GM10266 (cell line): ENCODE measurements at regions not wholly inside any gene's neighbourhood (a gene's known extent, or its start where the extent isn't known, plus 50 kb on each side); places are given as distances from the start of the nearest gene placed in this dataset.

Experiments
- DNase-seq: peaks from one replicate; pipeline ENCODE4 v3.0.0; 2012; ENCODE audit errors: extremely low spot score
- TF ChIP-seq, protein P1 (sequence below): IDR thresholded peaks from 2 replicates; pipeline ENCODE4 v1.5.1; 2012; ENCODE audit warnings: mild to moderate bottlenecking, low read depth; ENCODE audit not compliant: control insufficient read depth, insufficient read depth; ENCODE audit errors: missing control alignments

DNA sequence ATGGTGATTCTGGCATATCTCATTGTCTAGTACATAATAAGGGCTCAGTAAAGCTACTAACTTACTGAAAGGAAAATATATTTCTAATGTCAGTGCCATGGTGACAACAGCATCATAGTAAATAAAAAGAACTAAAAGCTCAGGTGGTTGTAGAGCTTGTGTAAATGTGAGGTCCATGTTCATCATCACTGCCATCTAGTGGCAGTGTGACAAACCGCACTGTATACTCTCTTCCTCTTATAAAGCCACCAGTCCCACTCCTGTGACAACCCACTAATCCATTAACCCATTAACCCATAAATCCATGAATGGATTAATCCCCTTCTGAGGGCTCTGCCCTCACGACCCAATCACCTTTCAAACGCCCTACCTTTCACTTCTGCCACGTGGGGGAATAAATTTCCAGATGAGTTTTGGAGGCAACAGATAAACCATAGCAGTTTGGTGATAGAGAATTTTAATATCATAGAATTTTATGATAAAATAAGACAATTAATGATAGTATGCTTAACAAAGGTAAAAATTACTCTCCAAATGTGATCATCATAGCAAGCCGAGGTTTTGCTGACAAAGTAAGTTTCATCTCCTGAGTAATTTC lies 160.4 kb upstream of the SGCG start:
- TF ChIP-seq, protein P1, sequence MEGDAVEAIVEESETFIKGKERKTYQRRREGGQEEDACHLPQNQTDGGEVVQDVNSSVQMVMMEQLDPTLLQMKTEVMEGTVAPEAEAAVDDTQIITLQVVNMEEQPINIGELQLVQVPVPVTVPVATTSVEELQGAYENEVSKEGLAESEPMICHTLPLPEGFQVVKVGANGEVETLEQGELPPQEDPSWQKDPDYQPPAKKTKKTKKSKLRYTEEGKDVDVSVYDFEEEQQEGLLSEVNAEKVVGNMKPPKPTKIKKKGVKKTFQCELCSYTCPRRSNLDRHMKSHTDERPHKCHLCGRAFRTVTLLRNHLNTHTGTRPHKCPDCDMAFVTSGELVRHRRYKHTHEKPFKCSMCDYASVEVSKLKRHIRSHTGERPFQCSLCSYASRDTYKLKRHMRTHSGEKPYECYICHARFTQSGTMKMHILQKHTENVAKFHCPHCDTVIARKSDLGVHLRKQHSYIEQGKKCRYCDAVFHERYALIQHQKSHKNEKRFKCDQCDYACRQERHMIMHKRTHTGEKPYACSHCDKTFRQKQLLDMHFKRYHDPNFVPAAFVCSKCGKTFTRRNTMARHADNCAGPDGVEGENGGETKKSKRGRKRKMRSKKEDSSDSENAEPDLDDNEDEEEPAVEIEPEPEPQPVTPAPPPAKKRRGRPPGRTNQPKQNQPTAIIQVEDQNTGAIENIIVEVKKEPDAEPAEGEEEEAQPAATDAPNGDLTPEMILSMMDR = peak; percentile 77
- peak; percentile 19 for DNase-seq

DNA sequence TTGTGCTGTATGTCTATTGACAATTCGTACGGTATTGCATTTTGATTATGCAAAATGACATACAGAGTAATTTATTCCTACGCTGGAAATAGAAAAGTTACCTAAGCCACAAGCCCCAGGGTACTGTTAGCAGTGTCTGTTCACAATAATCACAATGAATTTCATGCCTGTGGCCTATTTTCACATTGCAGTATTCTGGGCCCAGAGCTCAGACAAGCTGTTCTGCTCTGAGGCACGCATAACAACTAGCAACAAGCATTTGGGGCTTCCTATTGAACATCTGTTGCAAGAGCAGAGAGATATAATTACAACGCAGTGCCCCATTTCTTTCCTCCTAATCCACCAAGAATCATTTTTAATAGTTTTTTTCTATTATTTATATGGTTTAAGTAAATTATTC lies 158.9 kb upstream of the SGCG start:
- no peak for DNase-seq
- TF ChIP-seq, protein P1 = no peak

DNA sequence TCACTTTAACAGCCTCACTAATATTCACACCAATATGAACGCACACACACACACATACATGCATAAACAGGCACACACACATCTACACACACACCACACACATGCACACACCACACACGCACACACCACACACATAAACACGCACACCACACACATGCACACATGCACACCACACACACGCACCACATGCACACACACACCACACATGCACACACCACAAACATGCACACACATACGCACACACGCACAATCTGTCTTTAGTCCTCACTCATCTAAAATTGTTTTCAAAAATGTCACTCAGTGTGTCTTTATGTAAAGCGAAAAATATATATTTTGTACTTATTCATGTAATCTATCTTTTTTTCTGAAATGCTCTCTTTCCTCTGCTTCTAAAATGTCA lies 158.1 kb upstream of the SGCG start:
- TF ChIP-seq, protein P1 = no peak
- no peak for DNase-seq

GRCh38 chr13:23025864-23026608 lies 154.7 kb upstream of the SGCG start:
- TF ChIP-seq, protein P1 = no peak
- no peak for DNase-seq

- TF ChIP-seq, protein P1 = no peak
- DNase-seq = no peak
Measured at GRCh38 chr13:23039266-23039935, 141.4 kb upstream of the SGCG start.

DNA sequence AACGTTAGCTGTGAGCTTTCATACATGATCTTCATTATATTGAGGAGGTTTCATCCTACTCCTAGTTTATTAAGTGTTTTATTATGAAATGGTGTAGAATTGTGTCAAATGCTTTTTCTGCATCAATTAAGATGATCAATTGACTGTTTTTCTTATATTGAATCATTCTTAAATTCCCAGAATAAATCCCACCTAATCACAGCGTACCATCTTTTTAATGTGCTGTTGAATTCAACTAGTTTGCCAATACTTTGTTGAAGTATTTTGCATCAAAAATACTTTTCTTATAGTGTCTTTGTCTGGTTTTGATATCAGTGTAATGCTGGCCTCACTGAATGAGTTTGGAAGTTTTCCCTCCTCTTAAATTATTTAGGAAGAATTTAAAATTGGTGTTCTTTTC lies 138.6 kb upstream of the SGCG start:
- TF ChIP-seq, protein P1 = no peak
- no peak for DNase-seq

- DNase-seq = no peak
- TF ChIP-seq, protein P1 = no peak
Measured at GRCh38 chr13:23044906-23045305, 135.9 kb upstream of the SGCG start.
